ENCODE measurements at regions not wholly inside any gene's neighbourhood (a gene's known extent, or its start where the extent isn't known, plus 50 kb on each side); places are given as distances from the start of the nearest gene placed in this dataset.

DNA sequence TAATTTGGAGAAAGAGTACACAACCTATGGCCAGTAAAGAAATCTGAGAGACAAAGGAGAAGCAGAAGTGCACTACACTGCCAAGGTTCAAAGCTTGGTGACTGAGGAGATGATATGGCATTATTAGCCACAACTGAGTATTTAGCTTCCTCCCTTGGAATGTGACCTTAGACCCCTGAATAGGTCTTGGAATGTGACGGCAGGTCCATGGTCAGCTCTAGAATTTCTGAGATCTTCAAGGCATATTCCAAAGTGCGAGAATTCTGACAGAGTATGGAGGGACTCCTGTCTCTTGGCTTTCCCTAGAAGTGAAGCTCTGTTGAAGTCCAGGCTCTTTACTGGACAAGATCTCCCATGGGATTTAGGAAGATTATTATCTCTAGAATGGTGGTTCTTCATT is 130.0 kb upstream of the FN1 start:
- CTCF ChIA-PET = no interaction called here
- Histone ChIP-seq H3K27me3 (ENCODE audit: control insufficient read depth, insufficient read depth, low read length) (no peaks in the 10 kb centered on the region), H3K9me3 (ENCODE audit: control insufficient read depth, insufficient read depth, low read depth, low read length) (no peaks in the 10 kb centered on the region), H3K4me1 (ENCODE audit: control insufficient read depth, insufficient read depth, low read length) (no peaks in the 10 kb centered on the region), H3K27ac (ENCODE audit: low read length) (no peak overlapping the region), H3K4me3 (ENCODE audit: low read depth in 2 of 2, low read length in 2 of 2) (no peak overlapping the region), H3K36me3 (ENCODE audit: control insufficient read depth, insufficient read depth, low read length) (no peaks in the 10 kb centered on the region)
- ATAC-seq (no peak), DNase-seq (ENCODE audit: low read depth, low spot score) (no peak)
- in situ Hi-C loops (cut with HindIII; ENCODE audit: low pct_unique_long_range_greater_than_20kb, low sequenced_read_pairs) = no loop called here
- POLR2A ChIA-PET = no interaction called here
- no TSS peak for BruUV-seq (replicated peaks)
- intact Hi-C loops (cut with micrococcal nuclease; ENCODE audit: unreplicated experiment) = no loop called here
- TF ChIP-seq REST (IDR thresholded peaks at IDR 0.05; ENCODE audit: insufficient read depth in 1 of 2, low read depth in 2 of 2, low read length in 1 of 2) (no peak), POLR2AphosphoS5 (IDR thresholded peaks at IDR 0.05; ENCODE audit: low read depth, low read length) (no peak), SIN3A (IDR thresholded peaks at IDR 0.05; ENCODE audit: borderline replicate concordance, insufficient read depth, low read depth, low read length) (no peak), TCF7L2 (IDR thresholded peaks at IDR 0.05; ENCODE audit: low read depth, low read length) (no peak)
- TF ChIP-seq, protein P1, sequence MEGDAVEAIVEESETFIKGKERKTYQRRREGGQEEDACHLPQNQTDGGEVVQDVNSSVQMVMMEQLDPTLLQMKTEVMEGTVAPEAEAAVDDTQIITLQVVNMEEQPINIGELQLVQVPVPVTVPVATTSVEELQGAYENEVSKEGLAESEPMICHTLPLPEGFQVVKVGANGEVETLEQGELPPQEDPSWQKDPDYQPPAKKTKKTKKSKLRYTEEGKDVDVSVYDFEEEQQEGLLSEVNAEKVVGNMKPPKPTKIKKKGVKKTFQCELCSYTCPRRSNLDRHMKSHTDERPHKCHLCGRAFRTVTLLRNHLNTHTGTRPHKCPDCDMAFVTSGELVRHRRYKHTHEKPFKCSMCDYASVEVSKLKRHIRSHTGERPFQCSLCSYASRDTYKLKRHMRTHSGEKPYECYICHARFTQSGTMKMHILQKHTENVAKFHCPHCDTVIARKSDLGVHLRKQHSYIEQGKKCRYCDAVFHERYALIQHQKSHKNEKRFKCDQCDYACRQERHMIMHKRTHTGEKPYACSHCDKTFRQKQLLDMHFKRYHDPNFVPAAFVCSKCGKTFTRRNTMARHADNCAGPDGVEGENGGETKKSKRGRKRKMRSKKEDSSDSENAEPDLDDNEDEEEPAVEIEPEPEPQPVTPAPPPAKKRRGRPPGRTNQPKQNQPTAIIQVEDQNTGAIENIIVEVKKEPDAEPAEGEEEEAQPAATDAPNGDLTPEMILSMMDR (IDR thresholded peaks at IDR 0.05) = no peak

DNA sequence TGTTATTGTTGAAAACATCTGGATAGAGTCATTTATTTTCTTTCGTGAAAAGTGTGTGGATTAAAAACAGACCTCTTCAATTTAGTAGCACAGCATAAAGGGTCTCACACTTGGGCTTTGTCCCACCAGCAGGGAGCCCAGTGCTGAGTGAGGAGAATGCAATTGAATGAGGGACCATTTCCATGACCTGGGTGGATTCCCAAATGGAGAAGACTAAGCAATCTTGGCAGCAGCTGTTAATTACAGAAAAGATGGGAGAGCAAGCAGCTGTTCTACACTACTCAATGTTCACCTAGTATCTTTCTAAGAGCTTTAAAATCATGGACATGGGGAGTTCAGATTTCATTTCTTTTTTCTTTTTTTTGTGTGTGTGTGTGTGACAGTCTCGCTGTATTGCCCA is 121.8 kb upstream of the FN1 start:
- in situ Hi-C loops (cut with HindIII; ENCODE audit: low pct_unique_long_range_greater_than_20kb, low sequenced_read_pairs) = no loop called here

More for the DNA sequence above, 121.8 kb upstream of the FN1 start:
- Histone ChIP-seq H3K36me3 (ENCODE audit: control insufficient read depth, insufficient read depth, low read length) (no peaks in the 10 kb centered on the region), H3K4me1 (ENCODE audit: control insufficient read depth, insufficient read depth, low read length) (no peaks in the 10 kb centered on the region), H3K27ac (ENCODE audit: low read length) (no peak overlapping the region), H3K4me3 (ENCODE audit: low read depth in 2 of 2, low read length in 2 of 2) (no peak overlapping the region), H3K9me3 (ENCODE audit: control insufficient read depth, insufficient read depth, low read depth, low read length) (no peaks in the 10 kb centered on the region), H3K27me3 (ENCODE audit: control insufficient read depth, insufficient read depth, low read length) (no peaks in the 10 kb centered on the region)
- TF ChIP-seq SIN3A (IDR thresholded peaks at IDR 0.05; ENCODE audit: borderline replicate concordance, insufficient read depth, low read depth, low read length) (no peak), TCF7L2 (IDR thresholded peaks at IDR 0.05; ENCODE audit: low read depth, low read length) (no peak), REST (IDR thresholded peaks at IDR 0.05; ENCODE audit: insufficient read depth in 1 of 2, low read depth in 2 of 2, low read length in 1 of 2) (no peak), POLR2AphosphoS5 (IDR thresholded peaks at IDR 0.05; ENCODE audit: low read depth, low read length) (no peak)
- TF ChIP-seq, protein P1 (IDR thresholded peaks at IDR 0.05) = no peak
- ATAC-seq (no peak), DNase-seq (ENCODE audit: low read depth, low spot score) (no peak)
- no TSS peak for BruUV-seq (replicated peaks)
- POLR2A ChIA-PET = no interaction called here
- intact Hi-C loops (cut with micrococcal nuclease; ENCODE audit: unreplicated experiment) = no loop called here
- CTCF ChIA-PET = interaction anchor here (0.7 kb wide), 1 partner anchor 36 kb away, joined by 3 read pairs; no protein-coding TSS in a partner anchor
